ENCODE measurements at regions not wholly inside any gene's neighbourhood (a gene's known extent, or its start where the extent isn't known, plus 50 kb on each side); places are given as distances from the start of the nearest gene placed in this dataset.

- no peak for TF ChIP-seq CTCF (conservative IDR thresholded peaks at IDR 0.05; ENCODE audit: low read depth, low read length)
- TF ChIP-seq EZH2 (IDR thresholded peaks at IDR 0.05; ENCODE audit: low read length, unreplicated experiment): no peak
Observed at GRCh38 chr21:43338951-43339350, 88.0 kb downstream of the SIK1 start.
